ENCODE measurements at regions not wholly inside any gene's neighbourhood (a gene's known extent, or its start where the extent isn't known, plus 50 kb on each side); places are given as distances from the start of the nearest gene placed in this dataset.

DNA sequence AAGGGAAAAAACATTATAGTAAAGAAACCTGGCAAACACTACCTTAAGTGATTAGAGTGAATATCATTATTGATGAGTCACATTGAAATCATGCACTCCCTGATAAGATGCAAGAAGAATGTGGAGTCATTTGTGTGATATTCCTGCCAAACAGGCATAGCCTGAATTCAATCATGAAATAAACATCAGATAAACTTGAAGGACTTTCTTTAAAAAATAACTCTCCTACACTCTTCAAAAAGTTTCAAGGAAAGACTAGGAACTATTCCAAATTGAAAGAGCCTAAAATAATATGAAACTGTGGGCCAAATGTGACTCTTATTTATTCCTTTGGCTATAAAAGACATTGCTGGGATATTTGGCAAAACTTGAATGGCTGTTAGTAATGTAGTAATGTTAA, 625.7 kb upstream of the LMCD1 start:
- Histone ChIP-seq H3F3A (ENCODE audit: control insufficient read depth, insufficient read depth) (no peaks in the 10 kb centered on the region), H3K4me2 (ENCODE audit: low read length) (no peak overlapping the region), H3K9me2 (replicated peaks; ENCODE audit: control insufficient read depth, low read length) (no peaks in the 10 kb centered on the region), H3K36me3 (ENCODE audit: control insufficient read depth, low read length) (no peaks in the 10 kb centered on the region), H3K27ac (ENCODE audit: low read depth, low read length) (no peak overlapping the region), H3K4me3 (ENCODE audit: low read length) (no peak overlapping the region), H4K20me1 (ENCODE audit: control insufficient read depth, insufficient read depth, low read depth, low read length) (no peaks in the 10 kb centered on the region), H3K4me1 (ENCODE audit: control insufficient read depth, low read length) (no peaks in the 10 kb centered on the region), H3K79me2 (ENCODE audit: control insufficient read depth, low read length) (no peaks in the 10 kb centered on the region), H3K9me3 (ENCODE audit: control insufficient read depth, insufficient read depth, low read length) (no peaks in the 10 kb centered on the region), H3K27me3 (ENCODE audit: control insufficient read depth, low read length) (no peaks in the 10 kb centered on the region)
- no peak for TF ChIP-seq EZH2phosphoT487 (IDR thresholded peaks at IDR 0.05; ENCODE audit: borderline replicate concordance, low read length)
- TF ChIP-seq, protein P1, sequence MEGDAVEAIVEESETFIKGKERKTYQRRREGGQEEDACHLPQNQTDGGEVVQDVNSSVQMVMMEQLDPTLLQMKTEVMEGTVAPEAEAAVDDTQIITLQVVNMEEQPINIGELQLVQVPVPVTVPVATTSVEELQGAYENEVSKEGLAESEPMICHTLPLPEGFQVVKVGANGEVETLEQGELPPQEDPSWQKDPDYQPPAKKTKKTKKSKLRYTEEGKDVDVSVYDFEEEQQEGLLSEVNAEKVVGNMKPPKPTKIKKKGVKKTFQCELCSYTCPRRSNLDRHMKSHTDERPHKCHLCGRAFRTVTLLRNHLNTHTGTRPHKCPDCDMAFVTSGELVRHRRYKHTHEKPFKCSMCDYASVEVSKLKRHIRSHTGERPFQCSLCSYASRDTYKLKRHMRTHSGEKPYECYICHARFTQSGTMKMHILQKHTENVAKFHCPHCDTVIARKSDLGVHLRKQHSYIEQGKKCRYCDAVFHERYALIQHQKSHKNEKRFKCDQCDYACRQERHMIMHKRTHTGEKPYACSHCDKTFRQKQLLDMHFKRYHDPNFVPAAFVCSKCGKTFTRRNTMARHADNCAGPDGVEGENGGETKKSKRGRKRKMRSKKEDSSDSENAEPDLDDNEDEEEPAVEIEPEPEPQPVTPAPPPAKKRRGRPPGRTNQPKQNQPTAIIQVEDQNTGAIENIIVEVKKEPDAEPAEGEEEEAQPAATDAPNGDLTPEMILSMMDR (IDR thresholded peaks at IDR 0.05; ENCODE audit: low read depth, low read length, poor library complexity, severe bottlenecking): no peak

DNA sequence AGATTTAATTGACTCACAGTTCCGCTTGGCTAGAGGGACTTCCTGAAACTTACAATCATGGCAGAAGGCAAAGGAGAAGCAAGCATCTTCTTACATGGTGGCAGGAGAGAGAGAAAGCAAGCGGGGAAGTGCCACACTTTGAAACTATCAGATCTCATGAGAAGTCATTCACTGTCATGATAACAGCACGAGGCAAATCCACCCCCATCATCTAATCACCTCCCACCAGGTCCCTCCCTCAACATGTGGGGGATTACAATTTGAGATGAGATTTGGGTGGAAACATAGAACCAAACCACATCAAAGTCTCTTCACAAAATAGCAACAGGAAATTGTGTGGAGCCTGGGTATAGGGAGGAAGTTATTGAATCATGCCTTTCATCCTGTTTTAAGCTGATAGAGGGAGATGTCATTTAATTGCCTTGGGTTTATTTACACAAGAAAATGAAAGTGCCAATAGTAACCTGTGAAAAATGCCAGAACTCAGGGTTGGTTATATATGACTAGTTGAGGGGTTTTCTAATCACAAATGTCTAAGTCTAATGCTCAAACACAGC, 624.8 kb upstream of the LMCD1 start:
- Histone ChIP-seq H3K79me2 (ENCODE audit: control insufficient read depth, low read length) (no peaks in the 10 kb centered on the region), H3K9me3 (ENCODE audit: control insufficient read depth, insufficient read depth, low read length) (no peaks in the 10 kb centered on the region), H3K4me2 (ENCODE audit: low read length) (no peak overlapping the region), H4K20me1 (ENCODE audit: control insufficient read depth, insufficient read depth, low read depth, low read length) (no peaks in the 10 kb centered on the region), H3K27ac (ENCODE audit: low read depth, low read length) (no peak overlapping the region), H3K36me3 (ENCODE audit: control insufficient read depth, low read length) (no peaks in the 10 kb centered on the region), H3F3A (ENCODE audit: control insufficient read depth, insufficient read depth) (no peaks in the 10 kb centered on the region), H3K9me2 (replicated peaks; ENCODE audit: control insufficient read depth, low read length) (no peaks in the 10 kb centered on the region), H3K4me3 (ENCODE audit: low read length) (no peak overlapping the region), H3K27me3 (ENCODE audit: control insufficient read depth, low read length) (no peaks in the 10 kb centered on the region), H3K4me1 (ENCODE audit: control insufficient read depth, low read length) (no peaks in the 10 kb centered on the region)
- TF ChIP-seq, protein P1 (IDR thresholded peaks at IDR 0.05; ENCODE audit: low read depth, low read length, poor library complexity, severe bottlenecking): no peak
- no peak for TF ChIP-seq EZH2phosphoT487 (IDR thresholded peaks at IDR 0.05; ENCODE audit: borderline replicate concordance, low read length)

DNA sequence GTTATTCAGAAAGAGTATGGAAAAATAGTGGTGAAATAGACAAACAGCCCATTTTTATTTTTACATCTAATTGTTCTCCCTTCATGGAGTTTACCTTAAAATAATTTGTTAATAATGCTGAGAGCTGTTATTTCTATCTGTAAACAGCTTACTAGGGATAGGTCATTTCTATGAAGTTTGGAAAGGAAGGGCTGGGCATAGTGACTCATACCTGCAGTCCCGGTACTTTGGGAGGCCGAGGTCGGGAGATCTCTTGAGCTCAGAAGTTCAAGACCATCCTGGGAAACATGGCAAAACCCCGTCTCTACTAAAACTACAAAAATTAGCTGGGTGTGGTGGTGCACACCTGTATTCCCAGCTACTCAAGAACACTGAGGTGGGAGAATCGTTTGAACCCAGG, 624.3 kb upstream of the LMCD1 start:
- H3K4me2 ChIP-seq (ENCODE audit: low read length): no peak overlapping the region
- H4K20me1 ChIP-seq (ENCODE audit: control insufficient read depth, insufficient read depth, low read depth, low read length): no peaks in the 10 kb centered on the region
- H3K27ac ChIP-seq (ENCODE audit: low read depth, low read length): no peak overlapping the region
- H3K9me2 ChIP-seq (replicated peaks; ENCODE audit: control insufficient read depth, low read length): no peaks in the 10 kb centered on the region
- no peaks in the 10 kb centered on the region for H3K79me2 ChIP-seq (ENCODE audit: control insufficient read depth, low read length)
- H3K4me3 ChIP-seq (ENCODE audit: low read length): no peak overlapping the region
- H3K36me3 ChIP-seq (ENCODE audit: control insufficient read depth, low read length): no peaks in the 10 kb centered on the region
- no peak for TF ChIP-seq EZH2phosphoT487 (IDR thresholded peaks at IDR 0.05; ENCODE audit: borderline replicate concordance, low read length)
- TF ChIP-seq, protein P1 (IDR thresholded peaks at IDR 0.05; ENCODE audit: low read depth, low read length, poor library complexity, severe bottlenecking): no peak
- H3K9me3 ChIP-seq (ENCODE audit: control insufficient read depth, insufficient read depth, low read length): no peaks in the 10 kb centered on the region
- H3K27me3 ChIP-seq (ENCODE audit: control insufficient read depth, low read length): no peaks in the 10 kb centered on the region
- H3F3A ChIP-seq (ENCODE audit: control insufficient read depth, insufficient read depth): no peaks in the 10 kb centered on the region
- no peaks in the 10 kb centered on the region for H3K4me1 ChIP-seq (ENCODE audit: control insufficient read depth, low read length)

Measured in DOHH2 (cell line).